Stimulated activated CD4-positive, alpha-beta T cell treated with anti-CD3 and anti-CD28 coated beads, TNF-alpha, amount 100 ng/mL, for 4 hours (primary cell): ENCODE measurements at regions not wholly inside any gene's neighbourhood (a gene's known extent, or its start where the extent isn't known, plus 50 kb on each side); places are given as distances from the start of the nearest gene placed in this dataset.
"Not testable (repeated sequence)": the region's sequence is repeated elsewhere in the genome, so short reads cannot be mapped to it uniquely, and the experiment has no call there.

Experiments used
- DNase-seq, 3 experiments: peaks; one replicate each; pipeline ENCODE4 v3.0.0-alpha.2; 2020; ENCODE audit warnings: low read depth in 3 of 3

GRCh38 chr2:195313962-195314361 is 343.1 kb upstream of the SLC39A10 start:
- no peak for DNase-seq

DNA sequence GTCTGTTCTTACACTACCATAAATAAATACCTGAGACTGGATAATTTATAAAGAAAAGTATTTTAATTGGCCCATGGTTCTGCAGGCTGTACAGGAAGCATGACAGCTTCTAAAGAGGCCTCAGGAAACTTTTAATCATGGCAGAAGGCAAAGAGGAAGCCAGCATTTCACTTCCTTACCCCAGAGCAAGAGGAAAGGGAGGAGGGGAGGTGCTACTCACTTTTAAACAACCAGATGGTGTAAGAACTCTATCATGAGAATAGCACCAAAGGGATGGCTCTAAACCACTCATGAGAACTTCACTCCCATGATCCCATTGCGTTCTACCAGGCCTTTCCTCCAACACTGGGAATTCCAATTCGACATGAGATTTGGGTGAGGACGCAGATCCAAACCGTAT is 344.4 kb upstream of the SLC39A10 start:
- no peak for DNase-seq

GRCh38 chr2:195308163-195308562 is 348.9 kb upstream of the SLC39A10 start:
- DNase-seq = no peak

GRCh38 chr2:195307751-195308150 is 349.3 kb upstream of the SLC39A10 start:
- DNase-seq = no peak

GRCh38 chr2:195304310-195304709 is 352.7 kb upstream of the SLC39A10 start:
- no peak for DNase-seq

GRCh38 chr2:195300631-195301030 is 356.4 kb upstream of the SLC39A10 start:
- no peak for DNase-seq

GRCh38 chr2:195299600-195299999 is 357.4 kb upstream of the SLC39A10 start:
- DNase-seq = no peak

- no peak for DNase-seq
These were observed 360.5 kb upstream of the SLC39A10 start for GRCh38 chr2:195296490-195296889.

GRCh38 chr2:195289081-195289480 is 367.9 kb upstream of the SLC39A10 start:
- DNase-seq = no peak

DNA sequence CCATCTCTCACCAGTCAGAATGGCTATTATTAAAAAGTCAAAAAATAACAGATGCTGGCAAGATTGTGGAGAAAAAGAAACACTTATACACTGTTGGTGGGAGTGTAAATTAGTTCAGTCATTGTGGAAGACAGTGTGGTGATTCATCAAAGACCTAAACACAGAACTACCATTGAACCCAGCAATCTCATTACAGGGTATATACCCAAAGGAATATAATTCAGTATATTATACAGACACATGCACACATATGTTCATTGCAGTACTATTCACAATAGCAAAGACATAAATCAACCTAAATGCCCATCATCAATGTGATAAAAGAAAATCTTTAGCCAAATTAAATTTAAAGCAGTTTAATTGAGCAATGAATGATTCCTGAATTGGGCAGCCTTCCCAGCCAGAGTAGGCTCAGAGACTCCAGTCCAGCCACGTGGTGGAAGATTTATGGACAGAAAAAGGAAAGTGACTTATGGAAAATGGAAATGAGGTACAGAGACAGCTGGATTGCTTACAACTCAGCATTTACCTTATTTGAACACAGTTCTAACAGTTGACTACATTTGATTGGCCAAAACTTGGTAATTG is 377.1 kb upstream of the SLC39A10 start:
- no peak for DNase-seq

- no peak for DNase-seq
These were observed 386.5 kb upstream of the SLC39A10 start for GRCh38 chr2:195270466-195271039.

DNA sequence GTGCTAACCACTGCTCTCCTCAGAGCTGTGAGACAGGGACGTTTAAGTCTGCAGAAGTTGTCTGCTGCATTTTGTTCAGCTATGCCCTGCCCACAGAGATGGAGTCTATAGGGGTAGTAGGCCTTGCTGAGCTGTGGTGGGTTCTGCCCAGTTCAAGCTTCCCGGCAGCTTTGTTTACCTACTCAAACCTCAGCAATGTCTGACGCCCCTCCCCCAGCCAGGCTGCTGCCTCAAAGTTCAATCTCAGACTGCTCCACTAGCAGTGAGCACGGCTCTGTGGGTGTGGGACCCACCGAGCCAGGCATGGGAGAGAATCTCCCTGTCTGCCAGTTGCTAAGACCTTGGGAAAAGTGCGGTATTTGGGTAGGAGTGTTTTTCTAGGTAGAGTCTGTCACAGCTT is 387.8 kb upstream of the SLC39A10 start:
- DNase-seq = no peak

DNA sequence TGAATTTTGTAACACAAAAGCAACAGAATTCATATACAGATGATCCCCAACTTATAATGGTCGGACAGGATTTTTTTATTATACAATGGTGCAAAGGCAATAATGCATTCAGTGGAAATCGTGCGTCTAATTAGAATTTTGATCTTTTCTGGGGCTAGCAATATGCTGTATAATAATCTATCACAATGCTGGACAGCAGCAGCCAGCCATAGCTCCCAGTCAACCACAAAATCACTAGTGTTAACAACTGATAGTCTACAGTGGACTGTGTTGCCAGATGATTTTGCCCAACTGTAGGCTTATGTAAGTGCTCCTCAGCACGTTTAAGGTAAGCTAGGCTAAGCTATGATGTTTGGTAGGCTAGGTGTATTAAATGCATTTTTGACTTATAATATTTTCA is 399.0 kb upstream of the SLC39A10 start:
- no peak for DNase-seq

DNA sequence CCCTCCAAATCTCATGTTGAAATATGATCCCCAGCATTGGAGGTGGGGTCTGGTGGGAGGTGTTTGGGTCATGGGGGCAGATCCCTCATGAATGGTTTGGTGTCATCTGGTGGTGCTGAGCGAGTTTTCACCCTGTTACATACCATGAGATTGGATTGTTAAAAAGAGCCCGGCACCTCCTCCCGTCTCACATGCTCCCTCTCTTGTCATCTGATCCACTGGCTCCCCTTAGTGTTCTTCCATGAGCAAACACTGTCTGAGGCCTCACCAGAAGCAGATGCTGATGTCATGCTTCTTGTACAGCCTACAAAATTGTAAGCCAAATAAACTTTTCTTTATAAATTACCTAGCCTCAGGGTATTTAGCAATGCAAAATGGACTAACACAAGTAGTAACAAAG is 405.0 kb upstream of the SLC39A10 start:
- DNase-seq = no peak

- DNase-seq = no peak
These were observed 405.8 kb upstream of the SLC39A10 start for GRCh38 chr2:195251214-195251613.

- DNase-seq = no peak
These were observed 418.2 kb upstream of the SLC39A10 start for GRCh38 chr2:195238826-195239225.

- no peak for DNase-seq
These were observed 418.6 kb upstream of the SLC39A10 start for GRCh38 chr2:195238379-195238778.

DNA sequence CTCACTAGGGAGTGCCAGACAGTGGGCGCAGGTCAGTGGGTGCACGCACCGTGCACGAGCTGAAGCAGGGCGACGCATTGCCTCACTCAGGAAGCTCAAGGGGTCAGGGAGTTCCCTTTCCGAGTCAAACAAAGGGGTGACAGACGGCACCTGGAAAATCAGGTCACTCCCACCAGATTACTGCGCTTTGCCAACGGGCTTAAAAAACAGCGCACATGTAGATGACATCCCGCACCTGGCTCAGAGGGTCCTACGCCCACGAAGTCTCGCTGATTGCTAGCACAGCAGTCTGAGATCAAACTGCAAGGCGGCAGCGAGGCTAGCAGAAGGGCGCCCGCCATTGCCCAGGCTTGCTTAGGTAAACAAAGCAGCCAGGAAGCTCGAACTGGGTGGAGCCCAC is 428.5 kb upstream of the SLC39A10 start:
- DNase-seq = not testable (repeated sequence)

DNA sequence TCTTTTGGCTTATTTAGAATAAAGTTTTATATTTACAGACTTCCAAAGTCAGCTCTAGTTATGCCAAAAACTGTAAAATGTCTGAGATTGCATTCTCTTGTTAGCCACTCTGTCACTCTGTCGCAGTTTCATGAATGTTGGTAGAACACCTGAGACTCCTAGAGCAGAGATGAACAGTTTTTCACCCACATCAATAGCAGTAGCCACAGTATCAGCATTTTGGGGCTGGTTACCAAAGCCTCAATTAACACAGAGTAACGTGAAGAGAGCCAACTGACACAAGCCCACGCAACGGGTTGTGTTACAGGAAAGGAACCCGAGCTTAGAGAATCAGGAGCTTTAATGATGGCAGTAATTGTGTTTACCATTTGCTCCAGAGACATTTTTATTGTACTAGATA is 443.0 kb upstream of the SLC39A10 start:
- no peak for DNase-seq

- no peak for DNase-seq
These were observed 444.4 kb upstream of the SLC39A10 start for GRCh38 chr2:195212586-195212985.

DNA sequence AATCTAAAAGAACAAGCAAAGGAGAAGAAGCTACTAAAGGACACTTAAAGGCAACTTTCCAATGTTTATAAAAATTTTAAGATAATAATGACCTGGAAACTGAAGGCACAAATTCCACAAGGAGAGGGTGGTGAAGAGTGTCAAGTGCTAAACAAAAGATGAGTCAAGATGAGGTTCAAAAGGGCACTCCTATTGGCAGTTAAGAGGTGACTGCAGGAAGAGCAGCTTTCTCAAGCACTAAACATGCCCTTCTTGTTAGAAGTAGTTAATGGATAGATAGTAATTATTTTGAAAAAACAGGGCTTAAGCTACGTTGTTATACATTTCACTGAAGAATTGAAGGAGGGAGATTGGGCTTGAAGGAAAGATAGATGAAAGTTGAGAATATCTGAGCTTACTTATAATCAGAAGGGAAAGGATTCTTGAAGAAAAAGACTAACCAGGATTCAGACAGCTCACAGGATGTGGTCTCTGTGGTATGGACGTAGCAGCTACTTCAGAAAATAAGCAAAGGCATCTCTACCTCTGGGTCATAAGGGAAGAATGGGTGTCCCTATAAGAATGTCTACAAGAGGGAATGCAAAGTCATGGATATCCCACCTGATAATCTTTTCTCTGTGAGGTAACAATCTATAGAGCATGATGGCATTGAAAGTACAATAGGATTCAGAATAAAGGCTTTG is 454.7 kb upstream of the SLC39A10 start:
- DNase-seq = no peak

DNA sequence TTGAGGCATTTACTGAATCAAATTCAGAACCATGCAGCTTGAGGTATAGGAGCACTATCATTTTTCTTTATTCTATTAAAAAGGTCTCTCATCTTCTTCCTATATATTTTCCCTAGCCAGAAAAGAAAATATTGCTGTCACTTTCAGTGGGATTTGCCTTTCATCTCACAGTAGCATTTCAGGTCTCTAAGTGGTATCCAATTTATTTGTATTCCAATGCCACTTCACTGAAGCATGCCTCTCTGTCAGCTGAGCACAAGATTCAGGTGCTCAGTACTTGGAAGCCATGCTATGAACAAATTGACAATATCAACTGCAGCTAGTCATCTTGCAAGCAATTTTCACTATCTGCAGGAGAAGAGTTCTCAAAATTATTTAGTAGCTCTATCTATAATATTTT is 457.2 kb upstream of the SLC39A10 start:
- DNase-seq = no peak

DNA sequence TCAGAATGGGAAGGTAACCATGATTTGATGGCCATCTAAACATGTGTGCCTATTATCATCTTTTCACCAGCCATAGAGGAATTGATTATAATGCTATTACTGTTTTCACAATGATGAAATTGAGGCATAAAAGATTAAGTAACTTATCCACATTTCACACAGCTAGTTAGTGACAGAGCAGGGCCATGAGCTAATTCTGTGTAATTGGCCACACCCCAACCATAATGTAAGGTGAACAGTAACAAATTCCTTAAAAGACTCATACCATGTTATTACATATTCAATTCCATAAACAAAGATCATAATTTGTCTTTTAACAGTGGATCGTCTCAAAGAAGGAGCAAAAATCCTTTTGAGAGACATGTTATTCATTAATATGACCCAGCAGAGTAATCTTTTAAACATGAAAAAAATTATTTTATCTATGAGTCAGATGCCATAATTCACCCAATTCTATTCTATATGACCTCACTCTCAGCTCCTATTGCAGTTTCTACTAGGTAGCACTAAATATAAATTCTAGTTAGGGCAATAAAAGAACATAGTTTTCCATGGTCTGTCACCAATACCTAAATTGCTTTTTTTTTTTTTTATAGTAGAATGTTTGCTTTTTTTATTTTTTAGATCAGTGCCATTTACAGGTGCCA is 475.8 kb upstream of the SLC39A10 start:
- no peak for DNase-seq
